ENCODE measurements at regions not wholly inside any gene's neighbourhood (a gene's known extent, or its start where the extent isn't known, plus 50 kb on each side); places are given as distances from the start of the nearest gene placed in this dataset.
"Not testable (repeated sequence)": the region's sequence is repeated elsewhere in the genome, so short reads cannot be mapped to it uniquely, and the experiment has no call there.

GRCh38 chr10:7069706-7070105 lies 341.1 kb downstream of the SFMBT2 start:
- H3K4me1 ChIP-seq, result no peaks in the 10 kb centered on the region
- DNase-seq, result no peak
- intact Hi-C loops (cut with DNase I; ENCODE audit: low total_unique reads), result no loop called here
- H3K36me3 ChIP-seq, result no peaks in the 10 kb centered on the region
- H3K27me3 ChIP-seq, result no peaks in the 10 kb centered on the region
- H3K27ac ChIP-seq, result no peak overlapping the region
- TF ChIP-seq POLR2A (IDR thresholded peaks at IDR 0.05), result no peak
- TF ChIP-seq, protein P1, sequence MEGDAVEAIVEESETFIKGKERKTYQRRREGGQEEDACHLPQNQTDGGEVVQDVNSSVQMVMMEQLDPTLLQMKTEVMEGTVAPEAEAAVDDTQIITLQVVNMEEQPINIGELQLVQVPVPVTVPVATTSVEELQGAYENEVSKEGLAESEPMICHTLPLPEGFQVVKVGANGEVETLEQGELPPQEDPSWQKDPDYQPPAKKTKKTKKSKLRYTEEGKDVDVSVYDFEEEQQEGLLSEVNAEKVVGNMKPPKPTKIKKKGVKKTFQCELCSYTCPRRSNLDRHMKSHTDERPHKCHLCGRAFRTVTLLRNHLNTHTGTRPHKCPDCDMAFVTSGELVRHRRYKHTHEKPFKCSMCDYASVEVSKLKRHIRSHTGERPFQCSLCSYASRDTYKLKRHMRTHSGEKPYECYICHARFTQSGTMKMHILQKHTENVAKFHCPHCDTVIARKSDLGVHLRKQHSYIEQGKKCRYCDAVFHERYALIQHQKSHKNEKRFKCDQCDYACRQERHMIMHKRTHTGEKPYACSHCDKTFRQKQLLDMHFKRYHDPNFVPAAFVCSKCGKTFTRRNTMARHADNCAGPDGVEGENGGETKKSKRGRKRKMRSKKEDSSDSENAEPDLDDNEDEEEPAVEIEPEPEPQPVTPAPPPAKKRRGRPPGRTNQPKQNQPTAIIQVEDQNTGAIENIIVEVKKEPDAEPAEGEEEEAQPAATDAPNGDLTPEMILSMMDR (IDR thresholded peaks at IDR 0.05), result no peak
- H3K4me3 ChIP-seq, result no peak overlapping the region
- H3K9me3 ChIP-seq, result no peaks in the 10 kb centered on the region

DNA sequence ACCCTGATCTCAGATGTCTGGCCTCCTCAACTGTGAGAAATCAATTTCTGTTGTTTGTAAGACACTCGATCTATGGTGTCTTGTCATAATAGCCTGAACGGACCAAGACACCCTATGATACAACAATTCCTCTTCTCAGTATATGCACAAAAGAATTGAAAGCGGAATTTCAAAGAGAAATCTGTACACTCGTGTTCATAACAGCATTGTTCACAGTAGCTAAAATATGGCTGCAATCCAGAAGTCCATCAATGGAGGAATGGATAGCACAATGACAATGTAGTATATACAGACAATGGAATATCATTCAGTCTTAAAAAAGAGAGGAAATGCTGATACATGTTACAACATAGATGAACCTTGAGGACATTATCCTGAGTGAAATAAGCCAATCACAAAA lies 354.6 kb downstream of the SFMBT2 start:
- H3K4me3 ChIP-seq, result no peak overlapping the region
- TF ChIP-seq POLR2A (IDR thresholded peaks at IDR 0.05), result no peak
- TF ChIP-seq, protein P1 (IDR thresholded peaks at IDR 0.05), result no peak
- no peaks in the 10 kb centered on the region for H3K27me3 ChIP-seq
- no peaks in the 10 kb centered on the region for H3K36me3 ChIP-seq
- no peaks in the 10 kb centered on the region for H3K4me1 ChIP-seq
- no peaks in the 10 kb centered on the region for H3K9me3 ChIP-seq
- intact Hi-C loops (cut with DNase I; ENCODE audit: low total_unique reads), result no loop called here
- no peak overlapping the region for H3K27ac ChIP-seq
- no peak for DNase-seq

GRCh38 chr10:7054915-7055314 lies 355.9 kb downstream of the SFMBT2 start:
- intact Hi-C loops (cut with DNase I; ENCODE audit: low total_unique reads), result no loop called here
- H3K4me3 ChIP-seq, result no peak overlapping the region
- no peaks in the 10 kb centered on the region for H3K36me3 ChIP-seq
- no peaks in the 10 kb centered on the region for H3K4me1 ChIP-seq
- no peaks in the 10 kb centered on the region for H3K27me3 ChIP-seq
- no peaks in the 10 kb centered on the region for H3K9me3 ChIP-seq
- H3K27ac ChIP-seq, result no peak overlapping the region
- DNase-seq, result no peak
- TF ChIP-seq, protein P1 (IDR thresholded peaks at IDR 0.05), result no peak
- TF ChIP-seq POLR2A (IDR thresholded peaks at IDR 0.05), result no peak

GRCh38 chr10:7053195-7053594 lies 357.6 kb downstream of the SFMBT2 start:
- intact Hi-C loops (cut with DNase I; ENCODE audit: low total_unique reads), result no loop called here
- Histone ChIP-seq H3K36me3 (no peaks in the 10 kb centered on the region), H3K4me1 (no peaks in the 10 kb centered on the region), H3K27me3 (no peaks in the 10 kb centered on the region), H3K4me3 (no peak overlapping the region), H3K27ac (no peak overlapping the region), H3K9me3 (no peaks in the 10 kb centered on the region)
- DNase-seq, result no peak
- TF ChIP-seq, protein P1 (IDR thresholded peaks at IDR 0.05), result no peak
- no peak for TF ChIP-seq POLR2A (IDR thresholded peaks at IDR 0.05)

DNA sequence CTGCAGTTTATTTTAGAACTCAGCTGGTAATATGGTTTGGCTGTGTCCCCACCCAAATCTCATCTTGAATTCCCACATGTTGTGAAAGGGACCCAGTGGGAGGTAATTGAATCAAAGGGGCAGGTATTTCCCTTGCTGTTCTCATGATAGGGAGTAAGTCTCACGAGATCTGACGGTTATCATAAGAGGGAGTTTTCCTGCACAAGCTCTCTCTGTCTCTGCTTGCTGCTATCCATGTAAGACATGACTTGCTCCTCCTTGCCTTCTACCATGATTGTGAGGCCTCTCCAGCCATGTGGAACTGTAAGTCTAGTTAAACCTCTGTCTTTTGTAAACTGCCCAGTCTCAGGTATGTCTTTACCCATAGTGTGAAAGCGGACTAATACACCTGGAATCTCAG lies 360.8 kb downstream of the SFMBT2 start:
- DNase-seq; H3K4me1 ChIP-seq; H3K9me3 ChIP-seq; H3K27ac ChIP-seq; H3K36me3 ChIP-seq; intact Hi-C loops (cut with DNase I; ENCODE audit: low total_unique reads); H3K27me3 ChIP-seq; H3K4me3 ChIP-seq: not testable (repeated sequence)

DNA sequence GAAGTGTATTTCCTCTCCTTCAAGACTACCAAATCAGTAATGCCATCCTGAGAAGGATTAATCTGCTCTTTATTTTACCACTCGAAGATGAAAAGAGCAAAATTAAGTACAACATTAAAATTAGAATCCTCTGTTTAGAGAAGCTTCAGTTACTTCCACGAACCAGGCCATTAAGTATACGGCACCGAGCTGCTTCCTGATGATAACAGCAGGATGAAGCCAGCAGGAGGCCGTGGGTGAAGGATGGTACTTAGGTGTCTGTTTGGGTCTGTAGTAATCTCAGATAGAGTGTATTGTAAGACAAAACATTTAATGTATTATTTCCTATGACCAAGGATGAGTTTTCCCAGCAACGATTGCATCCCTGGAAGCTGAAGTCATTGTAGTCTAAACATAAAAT lies 362.8 kb downstream of the SFMBT2 start:
- no peak for DNase-seq
- TF ChIP-seq, protein P1 (IDR thresholded peaks at IDR 0.05), result no peak
- no peak for TF ChIP-seq POLR2A (IDR thresholded peaks at IDR 0.05)
- H3K4me1 ChIP-seq, result no peaks in the 10 kb centered on the region
- no peaks in the 10 kb centered on the region for H3K36me3 ChIP-seq
- no peak overlapping the region for H3K4me3 ChIP-seq
- no peaks in the 10 kb centered on the region for H3K27me3 ChIP-seq
- H3K9me3 ChIP-seq, result no peaks in the 10 kb centered on the region
- intact Hi-C loops (cut with DNase I; ENCODE audit: low total_unique reads), result no loop called here
- H3K27ac ChIP-seq, result no peak overlapping the region
